Panc1 (cell line): ENCODE measurements at regions not wholly inside any gene's neighbourhood (a gene's known extent, or its start where the extent isn't known, plus 50 kb on each side); places are given as distances from the start of the nearest gene placed in this dataset.

Experiments used
- ATAC-seq: fragments of 200-7000 bp; cut with Tn5 transposase; 2 replicates; pipeline ENCODE4 v1.9.1; 2020; ENCODE audit warnings: mild to moderate bottlenecking, moderate library complexity
- BruUV-seq: library from RNA; stranded (reverse); fragments of 400-500 nt; replicated peaks from 2 replicates; lab custom pipeline; 2021; lab: Mats Ljungman, UMichigan
- CTCF ChIA-PET: fragments of 300-600 bp; sonication (Branson Sonifier 250); formaldehyde crosslinking; loops from one replicate; lab custom pipeline; 2022; ENCODE audit warnings: antibody characterized with exemption; lab: Charles Lee
- POLR2A ChIA-PET: fragments of 300-600 bp; sonication (Branson Sonifier 250); formaldehyde crosslinking; loops from one replicate; lab custom pipeline; 2022; ENCODE audit warnings: antibody characterized with exemption; lab: Charles Lee
- DNase-seq: peaks from one replicate; pipeline ENCODE4 v3.0.0-alpha.2; 2010; ENCODE audit warnings: low read depth, low spot score
- H3K27ac ChIP-seq: 2 replicates; pipeline ENCODE4 v1.5.1; 2011; ENCODE audit warnings: mild to moderate bottlenecking, low read length, inconsistent platforms
- H3K27me3 ChIP-seq: fragments of 200-500 bp; sonication (Bioruptor generic); 2 replicates; pipeline ENCODE4 v1.6.0; 2014; ENCODE audit warnings: low read length, inconsistent platforms; ENCODE audit not compliant: control insufficient read depth, insufficient read depth
- H3K36me3 ChIP-seq: fragments of 200-500 bp; sonication (Bioruptor generic); 2 replicates; pipeline ENCODE4 v1.5.1; 2014; ENCODE audit warnings: inconsistent platforms, mild to moderate bottlenecking, low read length, moderate library complexity; ENCODE audit not compliant: control insufficient read depth, insufficient read depth
- H3K4me1 ChIP-seq: 2 replicates; pipeline ENCODE4 v1.5.1; 2011; ENCODE audit warnings: inconsistent platforms, mild to moderate bottlenecking, low read length, moderate library complexity; ENCODE audit not compliant: control insufficient read depth, insufficient read depth
- H3K4me3 ChIP-seq, 2 experiments: 2 replicates each; pipeline ENCODE4 v1.5.1; 2011 to 2012; ENCODE audit warnings: low read depth in 2 of 2, low read length in 2 of 2, mild to moderate bottlenecking in 2 of 2, inconsistent platforms in 1 of 2, moderate library complexity in 1 of 2
- H3K9me3 ChIP-seq: fragments of 200-500 bp; sonication (Bioruptor generic); 2 replicates; pipeline ENCODE4 v1.5.1; 2014; ENCODE audit warnings: low read depth, mild to moderate bottlenecking, inconsistent platforms, low read length, moderate library complexity; ENCODE audit not compliant: control insufficient read depth, insufficient read depth
- CTCF ChIP-seq: fragments of 450-650 bp; IDR thresholded peaks from 2 replicates; pipeline ENCODE4 v1.5.1; 2017; ENCODE audit warnings: mild to moderate bottlenecking
- POLR2AphosphoS5 ChIP-seq: IDR thresholded peaks from 2 replicates; pipeline ENCODE4 v1.6.1; 2012; ENCODE audit warnings: mild to moderate bottlenecking, low read depth, low read length, moderate library complexity
- REST ChIP-seq, 2 experiments: IDR thresholded peaks; 2 replicates each; pipeline ENCODE4 v1.6.1; 2011 to 2012; ENCODE audit warnings: low read depth in 2 of 2, control low read depth in 1 of 2, low read length in 1 of 2, mild to moderate bottlenecking in 1 of 2, moderate library complexity in 1 of 2; ENCODE audit not compliant: insufficient read depth in 1 of 2
- SIN3A ChIP-seq: IDR thresholded peaks from 2 replicates; pipeline ENCODE4 v1.6.1; 2012; ENCODE audit warnings: low read depth, mild to moderate bottlenecking, low read length, moderate library complexity, borderline replicate concordance; ENCODE audit not compliant: insufficient read depth
- TCF7L2 ChIP-seq: IDR thresholded peaks from 2 replicates; pipeline ENCODE4 v1.6.1; 2011; ENCODE audit warnings: mild to moderate bottlenecking, low read depth, low read length, inconsistent platforms
- in situ Hi-C: cut with HindIII; loops from 2 replicates; pipeline ENCODE4 v1.10.0; 2016; ENCODE audit warnings: low sequenced_read_pairs, low pct_unique_long_range_greater_than_20kb
- intact Hi-C: fragments of 100-400 bp; cut with micrococcal nuclease; formaldehyde crosslinking; loops from one replicate; pipeline ENCODE4 v1.10.0; 2022; ENCODE audit not compliant: unreplicated experiment

GRCh38 chr1:65590279-65590678 is 169.8 kb downstream of the LEPR start:
- Histone ChIP-seq H3K4me3 (no peak overlapping the region), H3K27ac (no peak overlapping the region), H3K36me3 (no peaks in the 10 kb centered on the region), H3K4me1 (no peaks in the 10 kb centered on the region), H3K27me3 (no peaks in the 10 kb centered on the region), H3K9me3 (no peaks in the 10 kb centered on the region)
- no peak for TF ChIP-seq SIN3A
- TF ChIP-seq TCF7L2 = no peak
- TF ChIP-seq REST (IDR thresholded peaks at IDR 0.05; ENCODE audit: insufficient read depth in 1 of 2, low read depth in 2 of 2, low read length in 1 of 2) = no peak
- TF ChIP-seq POLR2AphosphoS5 = no peak
- no peak for TF ChIP-seq CTCF
- DNase-seq (no peak), ATAC-seq (no peak)
- intact Hi-C loops = no loop called here
- no TSS peak for BruUV-seq
- in situ Hi-C loops = no loop called here
- ChIA-PET POLR2A (no interaction called here), CTCF (no interaction called here)

- Histone ChIP-seq H3K4me3 (no peak overlapping the region), H3K4me1 (no peaks in the 10 kb centered on the region), H3K27me3 (no peaks in the 10 kb centered on the region), H3K9me3 (no peaks in the 10 kb centered on the region), H3K27ac (no peak overlapping the region), H3K36me3 (no peaks in the 10 kb centered on the region)
- DNase-seq = no peak
- in situ Hi-C loops = no loop called here
- no TSS peak for BruUV-seq
- ATAC-seq = no peak
- intact Hi-C loops = no loop called here
- no peak for TF ChIP-seq POLR2AphosphoS5
- ChIA-PET CTCF (no interaction called here), POLR2A (no interaction called here)
These were observed 173.0 kb downstream of the LEPR start for GRCh38 chr1:65593516-65593915.

- intact Hi-C loops (no loop called here), in situ Hi-C loops (no loop called here)
- CTCF ChIA-PET = no interaction called here
- Histone ChIP-seq H3K36me3 (no peaks in the 10 kb centered on the region), H3K4me3 (no peak overlapping the region), H3K9me3 (no peaks in the 10 kb centered on the region), H3K27ac (no peak overlapping the region), H3K27me3 (no peaks in the 10 kb centered on the region), H3K4me1 (no peaks in the 10 kb centered on the region)
- no peak for ATAC-seq
- POLR2A ChIA-PET = no interaction called here
- no peak for DNase-seq
- no TSS peak for BruUV-seq
- TF ChIP-seq SIN3A (no peak), CTCF (no peak), REST (IDR thresholded peaks at IDR 0.05; ENCODE audit: insufficient read depth in 1 of 2, low read depth in 2 of 2, low read length in 1 of 2) (no peak), POLR2AphosphoS5 (no peak), TCF7L2 (no peak)
These were observed 175.3 kb downstream of the LEPR start for GRCh38 chr1:65595724-65596123.
